ENCODE measurements at regions not wholly inside any gene's neighbourhood (a gene's known extent, or its start where the extent isn't known, plus 50 kb on each side); places are given as distances from the start of the nearest gene placed in this dataset.

DNA sequence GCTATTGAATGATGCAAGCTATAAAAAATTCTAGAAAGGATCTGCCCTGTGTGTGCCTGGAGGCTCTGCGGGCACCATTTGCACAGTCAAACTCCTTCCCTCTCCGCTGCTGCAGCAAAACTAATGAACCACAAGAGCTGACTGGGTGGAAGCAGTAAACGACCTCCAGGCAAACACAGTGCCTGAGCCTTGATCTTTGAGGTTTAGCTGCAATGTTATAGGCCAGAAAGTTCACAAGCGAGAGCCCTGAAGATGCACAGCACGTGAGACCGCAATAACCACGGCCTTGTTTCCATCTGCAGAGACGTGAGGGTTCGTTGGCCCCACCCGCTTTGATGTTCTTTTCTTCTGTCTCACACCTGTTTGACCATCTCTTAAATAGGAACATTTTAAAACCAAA is 69.2 kb upstream of the S1PR3 start:
- no peak for DNase-seq

- DNase-seq = no peak
These were observed 68.2 kb upstream of the S1PR3 start for GRCh38 chr9:88923092-88923491.

DNA sequence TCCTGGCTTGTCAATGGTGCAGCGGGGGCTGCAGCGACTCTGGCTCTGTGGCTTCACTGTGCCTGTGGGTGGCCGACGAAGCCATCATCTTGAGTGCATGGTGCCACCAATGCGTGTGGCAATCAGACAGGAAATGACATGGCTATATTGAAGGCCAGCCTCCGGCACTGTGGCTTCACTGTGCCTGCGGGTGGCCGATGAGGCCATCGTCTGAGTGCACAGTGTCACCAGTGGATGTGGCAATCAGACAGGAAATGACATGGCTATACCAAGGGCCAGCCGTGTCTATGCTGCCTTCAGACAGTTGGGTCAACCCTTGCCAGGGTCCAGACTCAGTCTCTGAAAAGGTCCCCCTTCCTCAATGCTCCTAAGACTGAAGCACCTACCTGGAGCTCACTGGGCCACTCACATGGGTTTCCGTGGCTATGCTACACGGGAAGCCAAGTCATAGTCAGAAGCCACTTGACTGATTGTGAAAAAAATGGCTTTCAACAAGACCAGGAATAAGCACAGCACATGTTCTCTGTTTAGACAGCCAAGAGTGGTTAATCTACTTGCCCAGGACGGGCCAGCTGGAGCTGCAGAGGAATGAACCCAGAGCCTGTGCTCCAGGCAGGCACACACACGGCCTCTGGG is 67.5 kb upstream of the S1PR3 start:
- DNase-seq = no peak

DNA sequence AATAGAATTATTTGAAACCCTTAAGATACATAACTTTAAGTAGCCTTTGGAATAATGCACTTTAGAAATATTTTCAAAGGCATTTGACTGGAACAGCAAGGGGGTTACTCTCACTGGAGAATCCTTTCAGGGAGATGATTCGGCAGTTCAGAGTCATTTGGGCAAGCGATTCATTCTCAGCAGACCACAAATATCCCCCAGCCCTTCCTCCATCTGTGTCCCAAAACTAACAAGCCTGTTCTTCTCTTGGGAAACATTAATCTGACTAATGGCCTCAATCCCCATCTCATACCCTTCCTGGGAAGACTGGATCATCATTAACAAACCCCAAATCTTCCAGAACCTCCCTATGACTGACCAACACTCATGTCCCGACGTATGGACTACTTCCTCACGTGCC is 65.8 kb upstream of the S1PR3 start:
- no peak for DNase-seq

GRCh38 chr9:88926781-88927505 is 64.3 kb upstream of the S1PR3 start:
- DNase-seq = peak in 1 of 3 donors; percentile 55

- DNase-seq = no peak
These were observed 63.8 kb upstream of the S1PR3 start for GRCh38 chr9:88927510-88927909.

DNA sequence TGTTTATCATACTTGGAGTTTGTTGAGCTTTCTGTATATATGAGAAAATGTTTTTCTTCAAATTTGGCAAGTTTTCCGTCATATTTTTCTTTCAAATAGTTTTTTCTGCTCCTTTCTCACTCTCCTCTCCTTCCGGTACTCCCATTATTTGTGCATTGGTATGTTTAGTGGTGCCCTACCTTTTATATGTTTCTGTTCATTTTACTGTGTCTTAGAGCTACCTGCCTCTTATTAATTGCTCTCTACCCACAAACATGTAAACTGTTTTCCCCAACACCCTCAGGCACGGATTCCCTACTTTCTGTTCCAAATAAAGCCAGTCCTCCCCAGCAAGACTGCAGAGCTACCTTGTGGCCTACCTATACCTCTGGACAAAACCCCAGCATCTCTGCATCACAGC is 60.6 kb upstream of the S1PR3 start:
- DNase-seq = no peak

DNA sequence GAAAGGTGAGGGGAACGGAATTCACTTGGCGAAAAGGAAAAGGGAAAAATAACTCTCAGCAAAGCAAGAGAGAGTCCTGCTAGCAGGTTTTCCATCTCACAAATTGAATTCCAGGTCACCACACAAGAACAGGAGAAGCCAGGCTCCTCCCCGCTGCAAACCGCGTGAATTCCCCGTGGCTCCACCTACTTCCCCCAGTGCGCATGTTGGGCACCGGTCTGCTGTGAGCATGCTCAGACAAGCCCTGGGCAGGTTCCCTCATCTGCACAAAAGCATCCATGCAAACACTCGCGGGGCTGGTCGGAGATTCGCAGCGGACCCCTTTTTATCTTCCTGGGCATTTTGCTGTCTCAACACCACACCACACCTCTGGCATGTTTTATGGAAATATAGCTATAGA is 58.5 kb upstream of the S1PR3 start:
- no peak for DNase-seq

- DNase-seq = no peak
These were observed 57.5 kb upstream of the S1PR3 start for GRCh38 chr9:88933607-88934379.

GRCh38 chr9:88934876-88935535 is 56.3 kb upstream of the S1PR3 start:
- no peak for DNase-seq

GRCh38 chr9:88936132-88936531 is 55.1 kb upstream of the S1PR3 start:
- DNase-seq = no peak

GRCh38 chr9:88936668-88937067 is 54.6 kb upstream of the S1PR3 start:
- no peak for DNase-seq

- no peak for DNase-seq
These were observed 54.0 kb upstream of the S1PR3 start for GRCh38 chr9:88937248-88937647.

DNA sequence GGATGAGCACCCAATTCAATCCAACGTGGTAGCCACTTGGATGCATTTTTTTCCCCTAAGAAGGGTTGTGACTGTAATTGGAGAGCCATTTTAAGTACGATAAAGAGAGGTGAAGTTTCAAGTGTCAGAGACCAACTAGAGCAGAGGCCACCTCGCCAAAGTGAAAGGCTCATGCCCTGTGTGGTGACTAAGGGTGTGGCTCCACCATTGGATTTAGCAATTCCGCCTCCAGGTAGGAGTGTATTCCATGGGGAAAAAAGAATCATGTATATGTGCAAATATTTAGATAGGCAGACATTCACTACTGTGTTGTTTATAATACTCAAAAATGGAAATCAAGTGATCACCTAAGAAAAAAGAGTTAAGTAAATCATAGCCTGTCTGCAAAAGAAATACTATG is 53.1 kb upstream of the S1PR3 start:
- no peak for DNase-seq

Data from muscle of back (tissue), 3 donors.